Bronchial epithelial cell (primary cell): ENCODE measurements at regions not wholly inside any gene's neighbourhood (a gene's known extent, or its start where the extent isn't known, plus 50 kb on each side); places are given as distances from the start of the nearest gene placed in this dataset.

Source experiments
- DNase-seq: peaks from one replicate; pipeline ENCODE4 v3.0.0-alpha.2; 2010; ENCODE audit warnings: low read depth
- FAIRE-seq: peaks from 2 replicates; lab custom pipeline; 2011; peaks lifted over from hg19 to GRCh38; lab: Jason Lieb, UNC
- H3K27me3 ChIP-seq: 2 replicates; pipeline ENCODE4 v1.5.1; 2011; ENCODE audit warnings: low read length; ENCODE audit not compliant: control insufficient read depth, insufficient read depth
- H3K36me3 ChIP-seq: 2 replicates; pipeline ENCODE4 v1.5.1; 2011; ENCODE audit warnings: low read length; ENCODE audit not compliant: control insufficient read depth, insufficient read depth
- H3K4me3 ChIP-seq: 2 replicates; pipeline ENCODE4 v1.5.1; 2011; ENCODE audit warnings: mild to moderate bottlenecking, low read depth, low read length, control low read depth
- TF ChIP-seq, protein P1 (sequence below): IDR thresholded peaks from 2 replicates; pipeline ENCODE4 v1.5.1; 2011; ENCODE audit warnings: mild to moderate bottlenecking, moderate library complexity, low read length, control low read depth, inconsistent platforms; ENCODE audit not compliant: insufficient read depth, severe bottlenecking

- FAIRE-seq (no peak), DNase-seq (peak; percentile 37)
These were observed 213.8 kb upstream of the RADX start for GRCh38 chrX:106397788-106398538.

DNA sequence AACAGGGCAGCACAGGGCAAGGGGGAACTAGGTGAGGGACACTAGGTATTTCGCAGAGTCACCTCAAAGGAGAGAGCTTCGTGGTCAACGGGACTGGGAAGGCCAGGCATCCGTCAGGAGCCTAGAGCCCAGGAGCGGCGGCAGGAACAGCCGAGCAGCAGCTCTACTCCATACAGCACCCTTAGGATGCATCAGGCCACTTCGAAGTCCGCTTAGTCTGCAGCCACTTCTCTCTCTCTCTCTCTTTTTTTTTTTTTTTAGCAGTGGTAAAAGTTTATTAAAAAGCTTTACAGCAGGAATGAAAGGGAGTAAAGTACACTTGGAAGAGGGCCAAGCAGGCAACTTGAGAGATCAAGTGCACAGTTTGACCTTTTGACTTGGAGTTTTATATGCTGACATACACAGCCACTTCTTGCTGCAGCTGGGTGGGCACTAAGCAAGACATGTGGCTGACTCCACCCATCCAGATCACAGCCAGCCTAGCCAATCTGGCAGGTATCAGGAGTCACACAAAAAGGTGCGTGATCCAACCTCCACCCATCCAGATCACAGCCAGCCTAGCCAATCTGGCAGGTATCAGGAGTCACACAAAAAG is 209.7 kb upstream of the RADX start:
- TF ChIP-seq, protein P1, sequence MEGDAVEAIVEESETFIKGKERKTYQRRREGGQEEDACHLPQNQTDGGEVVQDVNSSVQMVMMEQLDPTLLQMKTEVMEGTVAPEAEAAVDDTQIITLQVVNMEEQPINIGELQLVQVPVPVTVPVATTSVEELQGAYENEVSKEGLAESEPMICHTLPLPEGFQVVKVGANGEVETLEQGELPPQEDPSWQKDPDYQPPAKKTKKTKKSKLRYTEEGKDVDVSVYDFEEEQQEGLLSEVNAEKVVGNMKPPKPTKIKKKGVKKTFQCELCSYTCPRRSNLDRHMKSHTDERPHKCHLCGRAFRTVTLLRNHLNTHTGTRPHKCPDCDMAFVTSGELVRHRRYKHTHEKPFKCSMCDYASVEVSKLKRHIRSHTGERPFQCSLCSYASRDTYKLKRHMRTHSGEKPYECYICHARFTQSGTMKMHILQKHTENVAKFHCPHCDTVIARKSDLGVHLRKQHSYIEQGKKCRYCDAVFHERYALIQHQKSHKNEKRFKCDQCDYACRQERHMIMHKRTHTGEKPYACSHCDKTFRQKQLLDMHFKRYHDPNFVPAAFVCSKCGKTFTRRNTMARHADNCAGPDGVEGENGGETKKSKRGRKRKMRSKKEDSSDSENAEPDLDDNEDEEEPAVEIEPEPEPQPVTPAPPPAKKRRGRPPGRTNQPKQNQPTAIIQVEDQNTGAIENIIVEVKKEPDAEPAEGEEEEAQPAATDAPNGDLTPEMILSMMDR = no peak
- no peaks in the 10 kb centered on the region for H3K27me3 ChIP-seq
- no peak for FAIRE-seq

More at GRCh38 chrX:106397788-106398538, 213.8 kb upstream of the RADX start:
- Histone ChIP-seq H3K36me3 (no peaks in the 10 kb centered on the region), H3K27me3 (no peaks in the 10 kb centered on the region), H3K4me3 (no peak overlapping the region)
- TF ChIP-seq, protein P1 = peak; percentile 31

GRCh38 chrX:106404512-106404911 is 207.3 kb upstream of the RADX start:
- DNase-seq (peak; percentile 60), FAIRE-seq (no peak)
- Histone ChIP-seq H3K27me3 (no peaks in the 10 kb centered on the region), H3K36me3 (no peaks in the 10 kb centered on the region), H3K4me3 (no peak overlapping the region)
- TF ChIP-seq, protein P1 = peak; percentile 39

More for the DNA sequence above, 209.7 kb upstream of the RADX start:
- no peaks in the 10 kb centered on the region for H3K36me3 ChIP-seq
- DNase-seq = no peak
- no peak overlapping the region for H3K4me3 ChIP-seq

GRCh38 chrX:106415276-106415895 is 196.4 kb upstream of the RADX start:
- FAIRE-seq (no peak), DNase-seq (peak; percentile 22)
- Histone ChIP-seq H3K4me3 (no peak overlapping the region), H3K36me3 (no peaks in the 10 kb centered on the region), H3K27me3 (no peaks in the 10 kb centered on the region)
- TF ChIP-seq, protein P1 = peak; percentile 54

GRCh38 chrX:106436691-106437090 is 175.1 kb upstream of the RADX start:
- TF ChIP-seq, protein P1 = no peak
- Histone ChIP-seq H3K27me3 (no peaks in the 10 kb centered on the region), H3K4me3 (no peak overlapping the region), H3K36me3 (no peaks in the 10 kb centered on the region)
- DNase-seq (no peak), FAIRE-seq (no peak)
